ENCODE measurements at regions not wholly inside any gene's neighbourhood (a gene's known extent, or its start where the extent isn't known, plus 50 kb on each side); places are given as distances from the start of the nearest gene placed in this dataset.

DNA sequence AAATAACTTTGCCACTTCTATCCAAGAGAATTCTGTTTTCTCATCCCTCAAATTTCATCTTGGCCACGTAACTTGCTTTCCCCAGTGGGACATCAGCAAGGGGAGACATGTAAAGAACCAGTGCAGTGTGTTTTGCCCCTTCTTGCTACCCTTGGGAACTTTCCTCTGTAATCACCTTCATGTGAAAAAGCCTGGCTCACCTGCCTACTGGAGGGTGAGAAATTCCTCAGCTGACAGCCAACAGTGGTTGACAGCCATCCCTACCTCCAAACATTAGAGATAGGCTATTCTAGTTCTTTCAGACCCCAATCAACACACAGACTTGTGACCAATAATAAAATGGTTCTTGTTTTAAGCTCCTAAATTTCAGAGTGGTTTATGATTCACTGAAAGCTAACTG is 333.9 kb upstream of the TBC1D5 start:
- TF ChIP-seq ESRRA (IDR thresholded peaks at IDR 0.05; ENCODE audit: borderline replicate concordance, low read length) (no peak), PHF8 (IDR thresholded peaks at IDR 0.05; ENCODE audit: borderline replicate concordance, low read depth) (no peak), SMC3 (IDR thresholded peaks at IDR 0.05) (no peak), SREBF2 (IDR thresholded peaks at IDR 0.05) (no peak), POLR2A (IDR thresholded peaks at IDR 0.05; ENCODE audit: low read length) (no peak), CEBPB (IDR thresholded peaks at IDR 0.05) (no peak), NR3C1 (IDR thresholded peaks at IDR 0.05) (no peak), ZC3H11A (IDR thresholded peaks at IDR 0.05) (no peak)
- TF ChIP-seq, protein P1, sequence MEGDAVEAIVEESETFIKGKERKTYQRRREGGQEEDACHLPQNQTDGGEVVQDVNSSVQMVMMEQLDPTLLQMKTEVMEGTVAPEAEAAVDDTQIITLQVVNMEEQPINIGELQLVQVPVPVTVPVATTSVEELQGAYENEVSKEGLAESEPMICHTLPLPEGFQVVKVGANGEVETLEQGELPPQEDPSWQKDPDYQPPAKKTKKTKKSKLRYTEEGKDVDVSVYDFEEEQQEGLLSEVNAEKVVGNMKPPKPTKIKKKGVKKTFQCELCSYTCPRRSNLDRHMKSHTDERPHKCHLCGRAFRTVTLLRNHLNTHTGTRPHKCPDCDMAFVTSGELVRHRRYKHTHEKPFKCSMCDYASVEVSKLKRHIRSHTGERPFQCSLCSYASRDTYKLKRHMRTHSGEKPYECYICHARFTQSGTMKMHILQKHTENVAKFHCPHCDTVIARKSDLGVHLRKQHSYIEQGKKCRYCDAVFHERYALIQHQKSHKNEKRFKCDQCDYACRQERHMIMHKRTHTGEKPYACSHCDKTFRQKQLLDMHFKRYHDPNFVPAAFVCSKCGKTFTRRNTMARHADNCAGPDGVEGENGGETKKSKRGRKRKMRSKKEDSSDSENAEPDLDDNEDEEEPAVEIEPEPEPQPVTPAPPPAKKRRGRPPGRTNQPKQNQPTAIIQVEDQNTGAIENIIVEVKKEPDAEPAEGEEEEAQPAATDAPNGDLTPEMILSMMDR (IDR thresholded peaks at IDR 0.05): no peak
- TF ChIP-seq, protein P2, sequence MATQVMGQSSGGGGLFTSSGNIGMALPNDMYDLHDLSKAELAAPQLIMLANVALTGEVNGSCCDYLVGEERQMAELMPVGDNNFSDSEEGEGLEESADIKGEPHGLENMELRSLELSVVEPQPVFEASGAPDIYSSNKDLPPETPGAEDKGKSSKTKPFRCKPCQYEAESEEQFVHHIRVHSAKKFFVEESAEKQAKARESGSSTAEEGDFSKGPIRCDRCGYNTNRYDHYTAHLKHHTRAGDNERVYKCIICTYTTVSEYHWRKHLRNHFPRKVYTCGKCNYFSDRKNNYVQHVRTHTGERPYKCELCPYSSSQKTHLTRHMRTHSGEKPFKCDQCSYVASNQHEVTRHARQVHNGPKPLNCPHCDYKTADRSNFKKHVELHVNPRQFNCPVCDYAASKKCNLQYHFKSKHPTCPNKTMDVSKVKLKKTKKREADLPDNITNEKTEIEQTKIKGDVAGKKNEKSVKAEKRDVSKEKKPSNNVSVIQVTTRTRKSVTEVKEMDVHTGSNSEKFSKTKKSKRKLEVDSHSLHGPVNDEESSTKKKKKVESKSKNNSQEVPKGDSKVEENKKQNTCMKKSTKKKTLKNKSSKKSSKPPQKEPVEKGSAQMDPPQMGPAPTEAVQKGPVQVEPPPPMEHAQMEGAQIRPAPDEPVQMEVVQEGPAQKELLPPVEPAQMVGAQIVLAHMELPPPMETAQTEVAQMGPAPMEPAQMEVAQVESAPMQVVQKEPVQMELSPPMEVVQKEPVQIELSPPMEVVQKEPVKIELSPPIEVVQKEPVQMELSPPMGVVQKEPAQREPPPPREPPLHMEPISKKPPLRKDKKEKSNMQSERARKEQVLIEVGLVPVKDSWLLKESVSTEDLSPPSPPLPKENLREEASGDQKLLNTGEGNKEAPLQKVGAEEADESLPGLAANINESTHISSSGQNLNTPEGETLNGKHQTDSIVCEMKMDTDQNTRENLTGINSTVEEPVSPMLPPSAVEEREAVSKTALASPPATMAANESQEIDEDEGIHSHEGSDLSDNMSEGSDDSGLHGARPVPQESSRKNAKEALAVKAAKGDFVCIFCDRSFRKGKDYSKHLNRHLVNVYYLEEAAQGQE (IDR thresholded peaks at IDR 0.05): no peak

Measured in A549 (cell line).